ENCODE measurements at regions not wholly inside any gene's neighbourhood (a gene's known extent, or its start where the extent isn't known, plus 50 kb on each side); places are given as distances from the start of the nearest gene placed in this dataset.

- TF ChIP-seq, protein P1, sequence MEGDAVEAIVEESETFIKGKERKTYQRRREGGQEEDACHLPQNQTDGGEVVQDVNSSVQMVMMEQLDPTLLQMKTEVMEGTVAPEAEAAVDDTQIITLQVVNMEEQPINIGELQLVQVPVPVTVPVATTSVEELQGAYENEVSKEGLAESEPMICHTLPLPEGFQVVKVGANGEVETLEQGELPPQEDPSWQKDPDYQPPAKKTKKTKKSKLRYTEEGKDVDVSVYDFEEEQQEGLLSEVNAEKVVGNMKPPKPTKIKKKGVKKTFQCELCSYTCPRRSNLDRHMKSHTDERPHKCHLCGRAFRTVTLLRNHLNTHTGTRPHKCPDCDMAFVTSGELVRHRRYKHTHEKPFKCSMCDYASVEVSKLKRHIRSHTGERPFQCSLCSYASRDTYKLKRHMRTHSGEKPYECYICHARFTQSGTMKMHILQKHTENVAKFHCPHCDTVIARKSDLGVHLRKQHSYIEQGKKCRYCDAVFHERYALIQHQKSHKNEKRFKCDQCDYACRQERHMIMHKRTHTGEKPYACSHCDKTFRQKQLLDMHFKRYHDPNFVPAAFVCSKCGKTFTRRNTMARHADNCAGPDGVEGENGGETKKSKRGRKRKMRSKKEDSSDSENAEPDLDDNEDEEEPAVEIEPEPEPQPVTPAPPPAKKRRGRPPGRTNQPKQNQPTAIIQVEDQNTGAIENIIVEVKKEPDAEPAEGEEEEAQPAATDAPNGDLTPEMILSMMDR (optimal IDR thresholded peaks at IDR 0.05 in 1 of 3, IDR thresholded peaks at IDR 0.05 in 1 of 3, conservative IDR thresholded peaks at IDR 0.05 in 1 of 3; ENCODE audit: extremely low read depth in 1 of 3, insufficient read depth in 2 of 3, low read length in 3 of 3), result no peak
- no peak for TF ChIP-seq EZH2 (IDR thresholded peaks at IDR 0.05; ENCODE audit: low read length)
Measured at GRCh38 chr12:76226397-76226796, 121.8 kb downstream of the BBS10 start.
